HG02610 (cell line): ENCODE measurements at regions not wholly inside any gene's neighbourhood (a gene's known extent, or its start where the extent isn't known, plus 50 kb on each side); places are given as distances from the start of the nearest gene placed in this dataset.
"Not testable (repeated sequence)": the region's sequence is repeated elsewhere in the genome, so short reads cannot be mapped to it uniquely, and the experiment has no call there.

Experiments used
- ATAC-seq: cut with Tn5 transposase; IDR thresholded peaks from one replicate; pipeline ENCODE4 v1.9.1; 2021; ENCODE audit warnings: mild to moderate bottlenecking, moderate library complexity; ENCODE audit not compliant: unreplicated experiment

- ATAC-seq, result no peak
These were observed 61.9 kb upstream of the ADGRL2 start for GRCh38 chr1:81738875-81739274.

- no peak for ATAC-seq
These were observed 67.3 kb upstream of the ADGRL2 start for GRCh38 chr1:81733480-81733879.

GRCh38 chr1:81731989-81732388 lies 68.7 kb upstream of the ADGRL2 start:
- ATAC-seq, result no peak

- ATAC-seq, result no peak
These were observed 69.9 kb upstream of the ADGRL2 start for GRCh38 chr1:81730881-81731280.

GRCh38 chr1:81730299-81730698 lies 70.4 kb upstream of the ADGRL2 start:
- ATAC-seq, result not testable (repeated sequence)

GRCh38 chr1:81729818-81730217 lies 70.9 kb upstream of the ADGRL2 start:
- no peak for ATAC-seq

GRCh38 chr1:81729239-81729638 lies 71.5 kb upstream of the ADGRL2 start:
- ATAC-seq, result no peak

- no peak for ATAC-seq
These were observed 74.9 kb upstream of the ADGRL2 start for GRCh38 chr1:81725823-81726222.

- ATAC-seq, result not testable (repeated sequence)
These were observed 78.0 kb upstream of the ADGRL2 start for GRCh38 chr1:81722631-81723328.

- not testable (repeated sequence) for ATAC-seq
These were observed 80.5 kb upstream of the ADGRL2 start for GRCh38 chr1:81720256-81720655.

GRCh38 chr1:81717230-81717629 lies 83.5 kb upstream of the ADGRL2 start:
- no peak for ATAC-seq

GRCh38 chr1:81715391-81715790 lies 85.3 kb upstream of the ADGRL2 start:
- no peak for ATAC-seq

- no peak for ATAC-seq
These were observed 86.1 kb upstream of the ADGRL2 start for GRCh38 chr1:81714636-81715035.

GRCh38 chr1:81712425-81712824 lies 88.3 kb upstream of the ADGRL2 start:
- no peak for ATAC-seq

- ATAC-seq, result no peak
These were observed 89.9 kb upstream of the ADGRL2 start for GRCh38 chr1:81710857-81711256.

GRCh38 chr1:81708250-81708649 lies 92.5 kb upstream of the ADGRL2 start:
- ATAC-seq, result no peak

- no peak for ATAC-seq
These were observed 93.9 kb upstream of the ADGRL2 start for GRCh38 chr1:81706650-81707435.

- no peak for ATAC-seq
These were observed 96.8 kb upstream of the ADGRL2 start for GRCh38 chr1:81703756-81704463.

- no peak for ATAC-seq
These were observed 97.4 kb upstream of the ADGRL2 start for GRCh38 chr1:81703391-81703755.

- ATAC-seq, result peak; percentile 80
These were observed 97.8 kb upstream of the ADGRL2 start for GRCh38 chr1:81702903-81703302.

- ATAC-seq, result no peak
These were observed 98.5 kb upstream of the ADGRL2 start for GRCh38 chr1:81702079-81702715.
